ENCODE measurements at regions not wholly inside any gene's neighbourhood (a gene's known extent, or its start where the extent isn't known, plus 50 kb on each side); places are given as distances from the start of the nearest gene placed in this dataset.

DNA sequence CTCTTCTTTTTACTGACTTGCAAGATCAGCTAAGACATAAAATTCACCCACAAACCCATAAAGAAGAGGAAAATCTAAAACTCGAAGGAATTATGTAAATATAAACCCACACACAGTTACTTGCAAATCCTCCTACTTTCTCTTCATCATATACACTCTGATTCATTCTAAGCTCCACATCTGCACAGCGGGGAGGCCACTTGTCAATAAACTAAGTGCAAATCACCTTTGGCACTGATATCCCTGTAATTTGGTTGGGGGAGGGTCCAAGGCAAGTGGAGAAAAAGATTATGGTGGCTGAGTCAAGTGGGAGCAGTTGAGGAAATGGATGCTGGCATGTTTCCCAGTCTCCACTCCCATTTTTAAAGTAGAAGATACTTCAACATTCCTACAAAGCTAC, 596.5 kb downstream of the MATN1 start:
- TF ChIP-seq CTCF (IDR thresholded peaks at IDR 0.05) (no peak), POLR2A (IDR thresholded peaks at IDR 0.05) (no peak)

Measured in thyroid gland (tissue), 4 donors.